ENCODE measurements at regions not wholly inside any gene's neighbourhood (a gene's known extent, or its start where the extent isn't known, plus 50 kb on each side); places are given as distances from the start of the nearest gene placed in this dataset.

DNA sequence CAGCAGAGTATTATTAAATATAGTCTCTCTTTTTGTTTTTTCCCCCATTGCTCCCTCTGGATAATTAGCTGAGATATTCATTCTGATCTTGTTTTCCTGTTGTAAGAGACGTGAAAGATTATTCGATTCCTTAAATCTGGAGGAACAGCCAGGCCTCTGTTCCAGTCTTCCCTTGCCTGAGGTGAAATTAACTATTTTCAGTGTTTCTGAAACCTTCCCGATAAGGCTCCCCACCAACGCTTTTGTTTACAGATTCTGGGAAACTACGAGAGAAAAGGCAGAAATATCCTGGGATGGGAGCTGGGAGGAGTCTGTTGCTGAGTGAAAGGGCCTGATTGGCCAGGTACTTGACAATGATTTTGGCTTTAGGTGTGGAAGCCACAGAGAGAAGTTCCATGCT, 63.6 kb upstream of the AGR3 start:
- TF ChIP-seq, protein P1, sequence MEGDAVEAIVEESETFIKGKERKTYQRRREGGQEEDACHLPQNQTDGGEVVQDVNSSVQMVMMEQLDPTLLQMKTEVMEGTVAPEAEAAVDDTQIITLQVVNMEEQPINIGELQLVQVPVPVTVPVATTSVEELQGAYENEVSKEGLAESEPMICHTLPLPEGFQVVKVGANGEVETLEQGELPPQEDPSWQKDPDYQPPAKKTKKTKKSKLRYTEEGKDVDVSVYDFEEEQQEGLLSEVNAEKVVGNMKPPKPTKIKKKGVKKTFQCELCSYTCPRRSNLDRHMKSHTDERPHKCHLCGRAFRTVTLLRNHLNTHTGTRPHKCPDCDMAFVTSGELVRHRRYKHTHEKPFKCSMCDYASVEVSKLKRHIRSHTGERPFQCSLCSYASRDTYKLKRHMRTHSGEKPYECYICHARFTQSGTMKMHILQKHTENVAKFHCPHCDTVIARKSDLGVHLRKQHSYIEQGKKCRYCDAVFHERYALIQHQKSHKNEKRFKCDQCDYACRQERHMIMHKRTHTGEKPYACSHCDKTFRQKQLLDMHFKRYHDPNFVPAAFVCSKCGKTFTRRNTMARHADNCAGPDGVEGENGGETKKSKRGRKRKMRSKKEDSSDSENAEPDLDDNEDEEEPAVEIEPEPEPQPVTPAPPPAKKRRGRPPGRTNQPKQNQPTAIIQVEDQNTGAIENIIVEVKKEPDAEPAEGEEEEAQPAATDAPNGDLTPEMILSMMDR (IDR thresholded peaks at IDR 0.05 in 2 of 3, conservative IDR thresholded peaks at IDR 0.05 in 1 of 3; ENCODE audit: control insufficient read depth in 2 of 3, extremely low read depth in 1 of 3, insufficient read depth in 1 of 3, low read depth in 3 of 3, low read length in 3 of 3), result no peak
- no peak for TF ChIP-seq CBFB (IDR thresholded peaks at IDR 0.05; ENCODE audit: low read depth)
- TF ChIP-seq, protein P2, sequence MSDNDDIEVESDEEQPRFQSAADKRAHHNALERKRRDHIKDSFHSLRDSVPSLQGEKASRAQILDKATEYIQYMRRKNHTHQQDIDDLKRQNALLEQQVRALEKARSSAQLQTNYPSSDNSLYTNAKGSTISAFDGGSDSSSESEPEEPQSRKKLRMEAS (IDR thresholded peaks at IDR 0.05; ENCODE audit: low read depth, low read length), result no peak
- no peak for TF ChIP-seq RAD21 (IDR thresholded peaks at IDR 0.05; ENCODE audit: insufficient read depth, low read depth, low read length)
- TF ChIP-seq, protein P3, sequence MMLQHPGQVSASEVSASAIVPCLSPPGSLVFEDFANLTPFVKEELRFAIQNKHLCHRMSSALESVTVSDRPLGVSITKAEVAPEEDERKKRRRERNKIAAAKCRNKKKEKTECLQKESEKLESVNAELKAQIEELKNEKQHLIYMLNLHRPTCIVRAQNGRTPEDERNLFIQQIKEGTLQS (IDR thresholded peaks at IDR 0.05; ENCODE audit: borderline replicate concordance, extremely low read depth, low read depth, low read length), result no peak
- no peak for TF ChIP-seq CHD2 (IDR thresholded peaks at IDR 0.05; ENCODE audit: borderline replicate concordance, low read depth, low read length)
- no peak for TF ChIP-seq NFIC (IDR thresholded peaks at IDR 0.05; ENCODE audit: low read depth, low read length)
- TF ChIP-seq SMC3 (IDR thresholded peaks at IDR 0.05; ENCODE audit: borderline replicate concordance, low read length), result no peak
